ENCODE measurements at regions not wholly inside any gene's neighbourhood (a gene's known extent, or its start where the extent isn't known, plus 50 kb on each side); places are given as distances from the start of the nearest gene placed in this dataset.

- no peak for DNase-seq
These were observed 71.2 kb upstream of the IL6 start for GRCh38 chr7:22655781-22656180.

- DNase-seq, result no peak
These were observed 72.2 kb upstream of the IL6 start for GRCh38 chr7:22654831-22655230.

- DNase-seq, result no peak
These were observed 73.0 kb upstream of the IL6 start for GRCh38 chr7:22653951-22654350.

- no peak for DNase-seq
These were observed 75.3 kb upstream of the IL6 start for GRCh38 chr7:22651534-22652243.

GRCh38 chr7:22651036-22651435 is 76.0 kb upstream of the IL6 start:
- no peak for DNase-seq

GRCh38 chr7:22649686-22650085 is 77.3 kb upstream of the IL6 start:
- no peak for DNase-seq

- no peak for DNase-seq
These were observed 79.3 kb upstream of the IL6 start for GRCh38 chr7:22647451-22648257.

- no peak for DNase-seq
These were observed 81.4 kb upstream of the IL6 start for GRCh38 chr7:22645418-22646181.

- DNase-seq, result no peak
These were observed 84.5 kb upstream of the IL6 start for GRCh38 chr7:22642454-22642853.

GRCh38 chr7:22640269-22640668 is 86.7 kb upstream of the IL6 start:
- peak; percentile 87 for DNase-seq

GRCh38 chr7:22639396-22639795 is 87.6 kb upstream of the IL6 start:
- no peak for DNase-seq

GRCh38 chr7:22635349-22635748 is 91.7 kb upstream of the IL6 start:
- no peak for DNase-seq

- DNase-seq, result no peak
These were observed 93.0 kb upstream of the IL6 start for GRCh38 chr7:22633954-22634474.

GRCh38 chr7:22633286-22633953 is 93.6 kb upstream of the IL6 start:
- DNase-seq, result no peak

- no peak for DNase-seq
These were observed 94.3 kb upstream of the IL6 start for GRCh38 chr7:22632674-22633073.

GRCh38 chr7:22631730-22632129 is 95.3 kb upstream of the IL6 start:
- DNase-seq, result no peak

GRCh38 chr7:22630069-22630468 is 96.9 kb upstream of the IL6 start:
- no peak for DNase-seq

- no peak for DNase-seq
These were observed 97.9 kb upstream of the IL6 start for GRCh38 chr7:22629056-22629455.

- no peak for DNase-seq
These were observed 98.9 kb upstream of the IL6 start for GRCh38 chr7:22628112-22628511.

- DNase-seq, result no peak
These were observed 99.9 kb upstream of the IL6 start for GRCh38 chr7:22627136-22627535.

GRCh38 chr7:22625251-22625650 is 101.7 kb upstream of the IL6 start:
- DNase-seq, result no peak

GRCh38 chr7:22624781-22625180 is 102.2 kb upstream of the IL6 start:
- DNase-seq, result no peak
